Mammary epithelial cell (primary cell): ENCODE measurements at regions not wholly inside any gene's neighbourhood (a gene's known extent, or its start where the extent isn't known, plus 50 kb on each side); places are given as distances from the start of the nearest gene placed in this dataset.
"Not testable (repeated sequence)": the region's sequence is repeated elsewhere in the genome, so short reads cannot be mapped to it uniquely, and the experiment has no call there.

Source experiments
- CTCF ChIP-seq, 2 donors: IDR thresholded peaks in 1 of 2; conservative IDR thresholded peaks in 1 of 2; 2 replicates each; pipeline ENCODE4 v1.5.1; 2011 to 2012; ENCODE audit warnings: inconsistent platforms in 2 of 2, low read length in 2 of 2, mild to moderate bottlenecking in 2 of 2, control low read depth in 1 of 2, low read depth in 1 of 2; ENCODE audit not compliant: insufficient read depth in 1 of 2; ENCODE audit errors: extremely low read depth in 1 of 2
- EZH2 ChIP-seq: IDR thresholded peaks from 2 replicates; pipeline ENCODE4 v1.6.1; 2012; ENCODE audit warnings: low read length, inconsistent platforms, borderline replicate concordance

- not testable (repeated sequence) for TF ChIP-seq CTCF (conservative IDR thresholded peaks at IDR 0.05 in 1 of 2, IDR thresholded peaks at IDR 0.05 in 1 of 2; ENCODE audit: extremely low read depth in 1 of 2, insufficient read depth in 1 of 2, low read depth in 1 of 2, low read length in 2 of 2); EZH2
Measured at GRCh38 chr13:18836371-18837178, 345.0 kb downstream of the TUBA3C start.
